IMR-90 (cell line): ENCODE measurements at regions not wholly inside any gene's neighbourhood (a gene's known extent, or its start where the extent isn't known, plus 50 kb on each side); places are given as distances from the start of the nearest gene placed in this dataset.

Experiments
- ATAC-seq: fragments of 200-7000 bp; cut with Tn5 transposase; 2 replicates; pipeline ENCODE4 v1.9.1; 2020; ENCODE audit warnings: low read depth, mild to moderate bottlenecking, moderate library complexity
- BruUV-seq: library from RNA; stranded (reverse); fragments of 400-500 nt; replicated peaks from 2 replicates; lab custom pipeline; 2021; lab: Mats Ljungman, UMichigan
- CTCF ChIA-PET: fragments of 300-600 bp; formaldehyde crosslinking; extraction: SDS; loops from one replicate; lab custom pipeline; 2021; ENCODE audit warnings: antibody characterized with exemption; lab: Yijun Ruan, JAX
- POLR2A ChIA-PET: fragments of 300-600 bp; sonication (Branson Sonifier 250); formaldehyde crosslinking; loops from one replicate; lab custom pipeline; 2022; ENCODE audit warnings: antibody characterized with exemption; ENCODE audit not compliant: unreplicated experiment; lab: Charles Lee
- DNase-seq: peaks from one replicate; pipeline ENCODE4 v3.0.0; 2013
- H2AFZ ChIP-seq: replicated peaks from 2 replicates; pipeline ENCODE3; 2013; ENCODE audit warnings: low read length, mild to moderate bottlenecking; ENCODE audit not compliant: poor library complexity
- H2AK5ac ChIP-seq: 2 replicates; pipeline ENCODE4 v1.6.1; 2013; ENCODE audit warnings: low read depth, low read length, inconsistent platforms
- H2AK9ac ChIP-seq: replicated peaks from 2 replicates; pipeline ENCODE3; 2013; ENCODE audit warnings: mild to moderate bottlenecking, low read depth, low read length, moderate library complexity; ENCODE audit not compliant: poor library complexity
- H2BK120ac ChIP-seq: 2 replicates; pipeline ENCODE4 v1.6.1; 2013; ENCODE audit warnings: low read depth, low read length, inconsistent platforms
- H2BK15ac ChIP-seq: 3 replicates; pipeline ENCODE4 v1.6.1; 2013; ENCODE audit warnings: low read depth, low read length, inconsistent platforms
- H2BK20ac ChIP-seq: 2 replicates; pipeline ENCODE4 v1.6.1; 2013; ENCODE audit warnings: low read depth, mild to moderate bottlenecking, inconsistent platforms, low read length, moderate library complexity
- H2BK5ac ChIP-seq: 2 replicates; pipeline ENCODE4 v1.6.1; 2013; ENCODE audit warnings: mild to moderate bottlenecking, low read depth, low read length, inconsistent platforms; ENCODE audit not compliant: poor library complexity, severe bottlenecking
- H3K14ac ChIP-seq: replicated peaks from 2 replicates; pipeline ENCODE4 v1.6.1; 2013; ENCODE audit warnings: low read depth, low read length, inconsistent platforms
- H3K18ac ChIP-seq: 2 replicates; pipeline ENCODE4 v1.6.1; 2013; ENCODE audit warnings: low read depth, low read length, control low read depth
- H3K23ac ChIP-seq: 2 replicates; pipeline ENCODE4 v1.6.1; 2013; ENCODE audit warnings: low read depth, low read length, inconsistent platforms
- H3K27ac ChIP-seq: 2 replicates; pipeline ENCODE4 v1.5.1; 2013; ENCODE audit warnings: mild to moderate bottlenecking, control low read depth, low read length; ENCODE audit not compliant: insufficient read depth
- H3K27me3 ChIP-seq: 2 replicates; pipeline ENCODE4 v1.6.1; 2013; ENCODE audit warnings: low read length; ENCODE audit not compliant: control insufficient read depth, insufficient read depth
- H3K36me3 ChIP-seq: 2 replicates; pipeline ENCODE4 v1.6.1; 2013; ENCODE audit warnings: low read length, mixed read lengths; ENCODE audit not compliant: control insufficient read depth, insufficient read depth
- H3K4ac ChIP-seq: 2 replicates; pipeline ENCODE4 v1.6.1; 2013; ENCODE audit warnings: low read depth, low read length, inconsistent platforms
- H3K4me1 ChIP-seq: 2 replicates; pipeline ENCODE4 v1.6.1; 2013; ENCODE audit warnings: low read length, mixed read lengths; ENCODE audit not compliant: control insufficient read depth, insufficient read depth
- H3K4me2 ChIP-seq: 2 replicates; pipeline ENCODE4 v1.6.1; 2013; ENCODE audit warnings: low read depth, mild to moderate bottlenecking, control low read depth, low read length, moderate library complexity
- H3K4me3 ChIP-seq: 2 replicates; pipeline ENCODE4 v1.5.1; 2013; ENCODE audit warnings: low read depth, mild to moderate bottlenecking, control low read depth, low read length, moderate library complexity; ENCODE audit not compliant: insufficient read depth
- H3K56ac ChIP-seq: 2 replicates; pipeline ENCODE4 v1.6.1; 2013; ENCODE audit warnings: low read length, inconsistent platforms; ENCODE audit not compliant: insufficient read depth; ENCODE audit errors: extremely low read depth
- H3K79me1 ChIP-seq, 2 experiments: 2 replicates each; pipeline ENCODE4 v1.6.1; 2013; ENCODE audit warnings: low read length in 2 of 2, inconsistent platforms in 1 of 2, low read depth in 1 of 2
- H3K9ac ChIP-seq: 2 replicates; pipeline ENCODE4 v1.6.1; 2013; ENCODE audit warnings: low read depth, low read length, control low read depth
- H3K9me1 ChIP-seq: 2 replicates; pipeline ENCODE4 v1.6.1; 2013; ENCODE audit warnings: low read length, inconsistent platforms; ENCODE audit not compliant: insufficient read depth
- H3K9me3 ChIP-seq: 2 replicates; pipeline ENCODE4 v1.6.1; 2013; ENCODE audit warnings: low read length; ENCODE audit not compliant: control insufficient read depth, insufficient read depth
- H4K20me1 ChIP-seq: 2 replicates; pipeline ENCODE4 v1.6.1; 2013; ENCODE audit warnings: low read length, inconsistent platforms; ENCODE audit not compliant: insufficient read depth
- H4K5ac ChIP-seq: 2 replicates; pipeline ENCODE4 v1.6.1; 2013; ENCODE audit warnings: mild to moderate bottlenecking, low read depth, low read length, control low read depth
- H4K8ac ChIP-seq, 2 experiments: 2 replicates each; pipeline ENCODE4 v1.6.1; 2013; ENCODE audit warnings: low read depth in 2 of 2, low read length in 2 of 2, control low read depth in 1 of 2, inconsistent platforms in 1 of 2
- H4K91ac ChIP-seq: 2 replicates; pipeline ENCODE4 v1.6.1; 2013; ENCODE audit warnings: low read depth, low read length, inconsistent platforms; ENCODE audit not compliant: insufficient read depth
- CEBPB ChIP-seq: IDR thresholded peaks from 2 replicates; pipeline ENCODE4 v1.6.1; 2012; ENCODE audit warnings: low read depth, low read length, improper control_type of control experiment
- MAFK ChIP-seq: IDR thresholded peaks from 2 replicates; pipeline ENCODE4 v1.6.1; 2012; ENCODE audit warnings: low read depth, low read length, improper control_type of control experiment
- MAZ ChIP-seq: IDR thresholded peaks from 2 replicates; pipeline ENCODE4 v1.6.1; 2012; ENCODE audit warnings: low read depth, mild to moderate bottlenecking, low read length, improper control_type of control experiment, moderate library complexity, borderline replicate concordance
- MXI1 ChIP-seq: IDR thresholded peaks from 2 replicates; pipeline ENCODE4 v1.6.1; 2012; ENCODE audit warnings: low read depth, mild to moderate bottlenecking, low read length, moderate library complexity, borderline replicate concordance
- NFE2L2 ChIP-seq: fragments of 150-350 bp; IDR thresholded peaks from 2 replicates; pipeline ENCODE4 v1.6.1; 2016; ENCODE audit warnings: low read depth, mild to moderate bottlenecking, low read length
- SMC3 ChIP-seq: fragments of 150-350 bp; IDR thresholded peaks from 2 replicates; pipeline ENCODE4 v1.6.1; 2016; ENCODE audit warnings: low read depth, mild to moderate bottlenecking, antibody characterized with exemption, low read length, moderate library complexity
- WGBS, 2 experiments: methylation state at CpG; one replicate each; pipeline versions ENCODE4 v1.1.5 to v1.1.7; 2013; ENCODE audit warnings: missing lambda C conversion rate in 2 of 2; ENCODE audit not compliant: insufficient read length in 1 of 2; ENCODE audit errors: extremely low coverage in 2 of 2; 5-methylcytosine and 5-hydroxymethylcytosine counted together
- dilution Hi-C: fragments of 300-500 bp; cut with HindIII; formaldehyde crosslinking; loops from one replicate; pipeline ENCODE4 v1.14.3; 2018; ENCODE audit warnings: low sequenced_read_pairs; ENCODE audit not compliant: unreplicated experiment
- in situ Hi-C: fragments of 300-500 bp; cut with MboI; formaldehyde crosslinking; loops from 3 replicates; pipeline ENCODE4 v1.14.3; 2019; ENCODE audit warnings: low sequenced_read_pairs, inconsistent platforms, mixed read lengths
- intact Hi-C: fragments of 100-400 bp; cut with micrococcal nuclease; formaldehyde crosslinking; loops from 2 replicates; pipeline ENCODE4 v1.10.0; 2022

DNA sequence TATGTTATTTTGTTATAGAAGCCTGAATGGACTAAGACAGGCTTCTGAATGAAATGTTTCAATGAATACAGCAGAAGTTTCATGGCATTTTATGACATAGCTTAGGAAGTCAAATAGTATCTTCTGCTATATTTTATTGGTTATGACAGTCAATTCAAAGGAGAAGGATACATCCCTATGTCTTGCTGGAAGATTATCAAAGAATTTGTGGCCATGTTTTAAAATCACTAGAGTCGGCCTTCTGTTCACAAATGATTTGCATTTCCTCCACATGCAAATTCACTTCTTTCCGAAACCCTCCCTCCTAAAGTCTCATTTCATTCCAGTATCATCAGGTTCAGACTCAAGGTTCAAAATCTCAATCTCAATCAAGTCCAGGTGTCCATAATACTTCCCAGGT, 679.2 kb upstream of the ADAMTS5 start:
- no peak for DNase-seq
- Histone ChIP-seq H4K20me1 (no peaks in the 10 kb centered on the region), H3K79me1 (no peaks in the 10 kb centered on the region), H3K9me3 (no peaks in the 10 kb centered on the region), H3K4me3 (no peak overlapping the region), H3K23ac (no peak overlapping the region), H3K27ac (no peak overlapping the region), H3K14ac (no peak overlapping the region), H2BK120ac (no peak overlapping the region), H3K4me2 (no peak overlapping the region), H2AFZ (no peak overlapping the region), H2BK20ac (0 out of 2 replicates have a peak overlapping the region, but pooled peaks have one; percentile 39), H4K8ac (no peak overlapping the region), H3K4ac (no peak overlapping the region; the same call in 1 of the 2 replicates), H3K18ac (no peak overlapping the region; the same call in 1 of the 2 replicates), H3K36me3 (no peaks in the 10 kb centered on the region), H2BK15ac (no peak overlapping the region; the same call in 2 of the 3 replicates), H2AK5ac (no peak overlapping the region), H3K9ac (no peak overlapping the region), H4K5ac (no peak overlapping the region; the same call in 1 of the 2 replicates), H3K27me3 (no peaks in the 10 kb centered on the region), H2AK9ac (no peak overlapping the region), H3K56ac (no peak overlapping the region), H2BK5ac (no peak overlapping the region), H4K91ac (no peak overlapping the region), H3K9me1 (no peaks in the 10 kb centered on the region), H3K4me1 (peaks cover 2% of the 10 kb centered on the region; the same call in 1 of the 2 replicates)
- ATAC-seq: no peak
- in situ Hi-C loops: no loop called here
- POLR2A ChIA-PET: no interaction called here
- no peak for TF ChIP-seq MXI1
- no peak for TF ChIP-seq SMC3
- no peak for TF ChIP-seq MAFK
- TF ChIP-seq CEBPB: no peak
- no peak for TF ChIP-seq NFE2L2
- no peak for TF ChIP-seq MAZ
- BruUV-seq: no TSS peak
- dilution Hi-C loops: no loop called here
- WGBS, 2 experiments: 85% methylated on average over 2 of the region's 2 CpGs; no CpG with 5 or more reads in 1 of the 2 experiments
- CTCF ChIA-PET: no interaction called here
- intact Hi-C loops: no loop called here
